Stimulated activated CD4-positive, alpha-beta T cell treated with anti-CD3 and anti-CD28 coated beads, Interleukin-12 subunit alpha, Interleukin-12 subunit beta, amount 100 ng/mL, for 48 hours (primary cell): ENCODE measurements at regions not wholly inside any gene's neighbourhood (a gene's known extent, or its start where the extent isn't known, plus 50 kb on each side); places are given as distances from the start of the nearest gene placed in this dataset.
"Not testable (repeated sequence)": the region's sequence is repeated elsewhere in the genome, so short reads cannot be mapped to it uniquely, and the experiment has no call there.

Experiments
- DNase-seq, 3 donors: peaks; one replicate each; pipeline ENCODE4 v3.0.0-alpha.2; 2020; ENCODE audit warnings: low read depth in 2 of 3, low spot score in 1 of 3

GRCh38 chr15:69704700-69705099 is 252.1 kb downstream of the RPLP1 start:
- no peak for DNase-seq

GRCh38 chr15:69706353-69707097 is 253.9 kb downstream of the RPLP1 start:
- DNase-seq: no peak

- DNase-seq: not testable (repeated sequence)
Measured at GRCh38 chr15:69707241-69707640, 254.6 kb downstream of the RPLP1 start.

GRCh38 chr15:69708436-69709122 is 256.0 kb downstream of the RPLP1 start:
- DNase-seq: not testable (repeated sequence)

- no peak for DNase-seq
Measured at GRCh38 chr15:69712991-69713390, 260.4 kb downstream of the RPLP1 start.

- peak; percentile 61 to 68 (median 67) for DNase-seq
Measured at GRCh38 chr15:69713726-69714559, 261.3 kb downstream of the RPLP1 start.

GRCh38 chr15:69715210-69715609 is 262.6 kb downstream of the RPLP1 start:
- DNase-seq: no peak

GRCh38 chr15:69718436-69718835 is 265.8 kb downstream of the RPLP1 start:
- no peak for DNase-seq

- no peak for DNase-seq
Measured at GRCh38 chr15:69718916-69719315, 266.3 kb downstream of the RPLP1 start.

- DNase-seq: peak in 2 of 3 donors; percentile 42 to 44
Measured at GRCh38 chr15:69719527-69720240, 267.1 kb downstream of the RPLP1 start.

GRCh38 chr15:69720536-69720935 is 267.9 kb downstream of the RPLP1 start:
- DNase-seq: no peak

- DNase-seq: no peak
Measured at GRCh38 chr15:69722924-69723323, 270.3 kb downstream of the RPLP1 start.

- DNase-seq: no peak
Measured at GRCh38 chr15:69723404-69724096, 270.9 kb downstream of the RPLP1 start.

GRCh38 chr15:69724333-69724732 is 271.7 kb downstream of the RPLP1 start:
- DNase-seq: no peak

GRCh38 chr15:69725275-69725674 is 272.7 kb downstream of the RPLP1 start:
- DNase-seq: no peak

GRCh38 chr15:69725957-69726356 is 273.3 kb downstream of the RPLP1 start:
- no peak for DNase-seq

- no peak for DNase-seq
Measured at GRCh38 chr15:69727121-69727924, 274.7 kb downstream of the RPLP1 start.

GRCh38 chr15:69729167-69729748 is 276.6 kb downstream of the RPLP1 start:
- DNase-seq: peak; percentile 46 to 80 (median 55)
